Heart right ventricle (tissue), 16 donors: ENCODE measurements at regions not wholly inside any gene's neighbourhood (a gene's known extent, or its start where the extent isn't known, plus 50 kb on each side); places are given as distances from the start of the nearest gene placed in this dataset.

Experiments used
- ATAC-seq, 8 donors: fragments of 200-7000 bp; cut with Tn5 transposase; one replicate each; pipeline ENCODE4 v1.9.1; 2020; ENCODE audit warnings: mild to moderate bottlenecking in 8 of 8, moderate library complexity in 8 of 8, moderate number of reproducible peaks in 1 of 8
- DNase-seq, 2 donors: peaks; one replicate each; pipeline ENCODE4 v3.0.0-alpha.2; 2020
- H3K27ac ChIP-seq, 10 donors: fragments of 200-600 bp; sonication (generic) in 2 of 10; one replicate each; pipeline versions ENCODE4 v1.5.0 to v1.8.0; 2020 to 2022; ENCODE audit warnings: mild to moderate bottlenecking in 3 of 10
- H3K27me3 ChIP-seq, 7 donors: fragments of 200-600 bp; one replicate each; pipeline ENCODE4 v1.8.0; 2021 to 2022; ENCODE audit warnings: mild to moderate bottlenecking in 2 of 7
- H3K36me3 ChIP-seq, 9 donors: fragments of 200-600 bp; sonication (generic) in 1 of 9; one replicate each; pipeline versions ENCODE4 v1.5.0 to v1.8.0; 2020 to 2022; ENCODE audit warnings: mild to moderate bottlenecking in 2 of 9
- H3K4me1 ChIP-seq, 9 donors: fragments of 200-600 bp; sonication (generic) in 1 of 9; one replicate each; pipeline versions ENCODE4 v1.5.0 to v1.8.0; 2020 to 2022; ENCODE audit warnings: mild to moderate bottlenecking in 4 of 9
- H3K4me3 ChIP-seq, 10 donors: fragments of 200-600 bp; sonication (generic) in 2 of 10; one replicate each; pipeline versions ENCODE4 v1.5.0 to v1.8.0; 2020 to 2022; ENCODE audit warnings: mild to moderate bottlenecking in 7 of 10, moderate library complexity in 2 of 10
- H3K9me3 ChIP-seq, 11 donors: fragments of 200-600 bp in 10 of 11; sonication (generic) in 2 of 11; one replicate each; pipeline versions ENCODE4 v1.5.0 to v1.8.0; 2013 to 2022; ENCODE audit warnings: mild to moderate bottlenecking in 2 of 11, control low read depth in 1 of 11, moderate library complexity in 1 of 11
- CTCF ChIP-seq, 9 donors: fragments of 200-600 bp; sonication (generic) in 2 of 9; IDR thresholded peaks; one replicate each; pipeline versions ENCODE4 v1.5.0 to v1.8.0; 2021 to 2022; ENCODE audit warnings: antibody characterized with exemption in 9 of 9, mild to moderate bottlenecking in 5 of 9, moderate library complexity in 1 of 9
- WGBS, 2 donors: extraction: QIAGEN DNeasy Blood & Tissue Kit; methylation state at CpG; one replicate each; pipeline ENCODE4 v1.1.7; 2013; ENCODE audit warnings: inconsistent platforms in 1 of 2; 5-methylcytosine and 5-hydroxymethylcytosine counted together
- intact Hi-C, 10 donors: fragments of 100-400 bp; cut with DNase I; formaldehyde crosslinking; loops; one replicate each; pipeline versions ENCODE4 v1.11.1 to v1.14.2; 2022
- donor health status: Arrhythmogenic right ventricular cardiomyopathy.
- donor health status: ischemic (EF 13 %, LVEDD 7.1; RV severe dilation, severe dysfunction).
- donor health status: healthy with polysubstance abuse.
- donor health status: DM: no; HTN: yes; CAD: no.
- donor health status: DM: no; HTN: no; CAD: no.
- donor health status: ischemic (EF 25% LVEDD 6.9; RV normal size, moderate dysfunction).
- donor health status: ischemic (EF 25% LVEDD 5.7; RV mildly dilated, moderate dysfunction).
- donor health status: healthy.
- donor health status: DM: yes; HTN: yes; CAD: no.
- donor health status: Ischemic cardiomyopathy.
- donor health status: ischemic (EF 35%, LVEDD 5.7; RV mildly dilated, moderate dysfunction).
- donor health status: nonischemic (EF 11% LVEDD 7.7; RV severe dilation, severe dysfunction).
- donor health status: DM: yes; HTN: yes; CAD: no.
- donor health status: PGD.
- donor health status: ischemic (EF 29% LVEDD 5.4; RV normal size, mild dysfunction).
- donor health status: nonischemic (EF 23%, LVEDD 6.1; RV moderate dilation, normal function).

- DNase-seq: peak in 1 of 2 donors; percentile 3
- peak in 3 of 8 donors; percentile 39 to 64 (median 51) for ATAC-seq
- WGBS, 2 donors: 33 to 35% methylated on average over 4 of the region's 4 CpGs
- intact Hi-C loops: no loop called here
- Histone ChIP-seq H3K27me3 (no peaks in the 10 kb centered on the region), H3K36me3 (no peaks in the 10 kb centered on the region), H3K27ac (no peak overlapping the region), H3K4me1 (no peaks in the 10 kb centered on the region), H3K9me3 (peaks cover 0 to 4% (median 0%) of the 10 kb centered on the region in 11 donors), H3K4me3 (no peak overlapping the region)
- TF ChIP-seq CTCF (IDR thresholded peaks at IDR 0.05): no peak
Observed at GRCh38 chr1:103901072-103901471, 151.4 kb downstream of the AMY1C start.

- Histone ChIP-seq H3K27me3 (no peaks in the 10 kb centered on the region), H3K4me1 (no peaks in the 10 kb centered on the region), H3K36me3 (no peaks in the 10 kb centered on the region), H3K9me3 (peaks cover 0 to 4% (median 0%) of the 10 kb centered on the region in 11 donors), H3K27ac (no peak overlapping the region), H3K4me3 (no peak overlapping the region)
- DNase-seq (no peak), ATAC-seq (no peak)
- intact Hi-C loops: no loop called here
- no peak for TF ChIP-seq CTCF (IDR thresholded peaks at IDR 0.05)
- WGBS, 2 donors: 78 to 90% methylated on average over 1 of the region's 1 CpG
Observed at GRCh38 chr1:103905363-103905762, 155.7 kb downstream of the AMY1C start.

- 80 to 84% methylated on average over 2 of the region's 2 CpGs for whole genome bisulfite sequencing, 2 donors
Observed at GRCh38 chr1:103911450-103911849, 161.8 kb downstream of the AMY1C start.

GRCh38 chr1:103917795-103918194 lies 168.1 kb downstream of the AMY1C start:
- intact Hi-C loops: no loop called here
- Histone ChIP-seq H3K9me3 (peaks cover 0 to 13% (median 0%) of the 10 kb centered on the region in 11 donors), H3K4me1 (no peaks in the 10 kb centered on the region), H3K27me3 (no peaks in the 10 kb centered on the region), H3K36me3 (no peaks in the 10 kb centered on the region), H3K4me3 (no peak overlapping the region), H3K27ac (no peak overlapping the region)
- DNase-seq: no peak
- WGBS, 2 donors: 35 to 45% methylated on average over 2 of the region's 2 CpGs
- no peak for ATAC-seq
- TF ChIP-seq CTCF (IDR thresholded peaks at IDR 0.05): no peak

More at GRCh38 chr1:103911450-103911849, 161.8 kb downstream of the AMY1C start:
- Histone ChIP-seq H3K27ac (no peak overlapping the region), H3K27me3 (no peaks in the 10 kb centered on the region), H3K9me3 (no peaks in the 10 kb centered on the region), H3K36me3 (no peaks in the 10 kb centered on the region), H3K4me3 (no peak overlapping the region), H3K4me1 (no peaks in the 10 kb centered on the region)
- DNase-seq (no peak), ATAC-seq (no peak)
- no peak for TF ChIP-seq CTCF (IDR thresholded peaks at IDR 0.05)
- intact Hi-C loops: no loop called here
